A673 (cell line): ENCODE measurements at regions not wholly inside any gene's neighbourhood (a gene's known extent, or its start where the extent isn't known, plus 50 kb on each side); places are given as distances from the start of the nearest gene placed in this dataset.

ENCODE experiments used
- BruUV-seq: library from RNA; stranded (reverse); fragments of 400-500 nt; replicated peaks from 2 replicates; lab custom pipeline; 2021; lab: Mats Ljungman, UMichigan
- CTCF ChIA-PET: fragments of 300-600 bp; sonication (Branson Sonifier 250); formaldehyde crosslinking; loops from one replicate; lab custom pipeline; 2022; ENCODE audit warnings: antibody characterized with exemption; lab: Charles Lee
- POLR2A ChIA-PET: fragments of 300-600 bp; sonication (Branson Sonifier 250); formaldehyde crosslinking; loops from one replicate; lab custom pipeline; 2022; ENCODE audit warnings: antibody characterized with exemption; ENCODE audit not compliant: low non-redundant PET; lab: Charles Lee
- DNase-seq: peaks from one replicate; pipeline ENCODE4 v3.0.0-alpha.2; 2015; ENCODE audit warnings: low spot score
- H3K27ac ChIP-seq: fragments of 200-600 bp; sonication (generic); 2 replicates; pipeline ENCODE4 v1.5.1; 2016; ENCODE audit warnings: mixed run types, low read depth, mild to moderate bottlenecking, mixed read lengths, antibody characterized with exemption, low read length; ENCODE audit not compliant: poor library complexity, severe bottlenecking
- H3K27me3 ChIP-seq: fragments of 200-600 bp; sonication (generic); replicated peaks from 2 replicates; pipeline ENCODE4 v1.6.1; 2017; ENCODE audit warnings: mixed run types, low read depth, mild to moderate bottlenecking, mixed read lengths, antibody characterized with exemption, low read length; ENCODE audit not compliant: insufficient read depth, poor library complexity
- H3K36me3 ChIP-seq: fragments of 200-600 bp; sonication (generic); 2 replicates; pipeline ENCODE4 v1.6.1; 2016; ENCODE audit warnings: mixed run types, mild to moderate bottlenecking, mixed read lengths, antibody characterized with exemption, low read length; ENCODE audit not compliant: insufficient read depth, poor library complexity, severe bottlenecking
- H3K4me1 ChIP-seq: fragments of 200-600 bp; sonication (generic); 2 replicates; pipeline ENCODE4 v1.6.1; 2017; ENCODE audit warnings: mixed run types, mild to moderate bottlenecking, mixed read lengths, antibody characterized with exemption, low read length; ENCODE audit not compliant: insufficient read depth, poor library complexity, severe bottlenecking
- H3K4me3 ChIP-seq: fragments of 200-600 bp; sonication (generic); 2 replicates; pipeline ENCODE4 v1.5.1; 2016; ENCODE audit warnings: low read depth, mixed run types, mild to moderate bottlenecking, mixed read lengths, low read length; ENCODE audit not compliant: poor library complexity, severe bottlenecking
- H3K9me3 ChIP-seq: fragments of 200-600 bp; sonication (generic); 2 replicates; pipeline ENCODE4 v1.6.1; 2016; ENCODE audit warnings: mixed run types, low read depth, mild to moderate bottlenecking, mixed read lengths, antibody characterized with exemption, low read length; ENCODE audit not compliant: poor library complexity, severe bottlenecking
- EZH2 ChIP-seq: fragments of 200-600 bp; sonication (generic); IDR thresholded peaks from 2 replicates; pipeline ENCODE4 v1.6.1; 2017; ENCODE audit warnings: borderline replicate concordance, low read depth, mild to moderate bottlenecking, mixed read lengths, antibody characterized with exemption, low read length; ENCODE audit not compliant: poor library complexity, severe bottlenecking
- intact Hi-C: fragments of 100-400 bp; cut with micrococcal nuclease; formaldehyde crosslinking; loops from one replicate; pipeline ENCODE4 v1.10.0; 2022; ENCODE audit not compliant: unreplicated experiment
- TF ChIP-seq, protein P1 (sequence below): fragments of 300-800, 200-600 bp; sonication (generic); conservative IDR thresholded peaks from 2 replicates; pipeline ENCODE4 v1.5.1; 2017; ENCODE audit warnings: low read depth, mild to moderate bottlenecking, antibody characterized with exemption, low read length, moderate library complexity, mixed read lengths

DNA sequence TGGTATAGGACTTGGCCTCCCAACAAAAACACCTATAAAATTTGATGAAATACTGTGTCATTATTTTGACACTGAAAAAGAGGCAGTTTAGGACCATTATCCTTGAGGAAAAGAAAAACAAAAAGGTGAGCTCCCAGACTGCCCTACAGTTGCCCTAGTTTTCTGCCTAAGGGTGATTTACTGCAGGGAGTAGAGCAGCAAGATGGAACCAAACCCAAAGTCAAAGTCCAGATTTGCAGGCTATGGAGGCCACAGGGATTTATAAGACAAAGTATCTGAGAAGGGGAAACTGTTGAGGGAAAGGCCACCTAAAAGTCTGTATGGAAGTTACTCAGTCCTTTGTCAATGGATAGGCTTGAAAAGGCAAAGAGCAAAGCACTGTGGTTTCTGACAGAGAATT lies 112.4 kb upstream of the TRPC4 start:
- Histone ChIP-seq H3K36me3 (no peaks in the 10 kb centered on the region), H3K4me3 (peak overlapping the region; percentile 44), H3K27me3 (no peaks in the 10 kb centered on the region), H3K27ac (peak overlapping the region; percentile 88), H3K4me1 (peaks cover 19% of the 10 kb centered on the region), H3K9me3 (no peaks in the 10 kb centered on the region)
- BruUV-seq: no TSS peak
- ChIA-PET CTCF (no interaction called here), POLR2A (no interaction called here)
- TF ChIP-seq, protein P1, sequence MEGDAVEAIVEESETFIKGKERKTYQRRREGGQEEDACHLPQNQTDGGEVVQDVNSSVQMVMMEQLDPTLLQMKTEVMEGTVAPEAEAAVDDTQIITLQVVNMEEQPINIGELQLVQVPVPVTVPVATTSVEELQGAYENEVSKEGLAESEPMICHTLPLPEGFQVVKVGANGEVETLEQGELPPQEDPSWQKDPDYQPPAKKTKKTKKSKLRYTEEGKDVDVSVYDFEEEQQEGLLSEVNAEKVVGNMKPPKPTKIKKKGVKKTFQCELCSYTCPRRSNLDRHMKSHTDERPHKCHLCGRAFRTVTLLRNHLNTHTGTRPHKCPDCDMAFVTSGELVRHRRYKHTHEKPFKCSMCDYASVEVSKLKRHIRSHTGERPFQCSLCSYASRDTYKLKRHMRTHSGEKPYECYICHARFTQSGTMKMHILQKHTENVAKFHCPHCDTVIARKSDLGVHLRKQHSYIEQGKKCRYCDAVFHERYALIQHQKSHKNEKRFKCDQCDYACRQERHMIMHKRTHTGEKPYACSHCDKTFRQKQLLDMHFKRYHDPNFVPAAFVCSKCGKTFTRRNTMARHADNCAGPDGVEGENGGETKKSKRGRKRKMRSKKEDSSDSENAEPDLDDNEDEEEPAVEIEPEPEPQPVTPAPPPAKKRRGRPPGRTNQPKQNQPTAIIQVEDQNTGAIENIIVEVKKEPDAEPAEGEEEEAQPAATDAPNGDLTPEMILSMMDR: no peak
- no peak for TF ChIP-seq EZH2
- no peak for DNase-seq
- intact Hi-C loops: no loop called here

DNA sequence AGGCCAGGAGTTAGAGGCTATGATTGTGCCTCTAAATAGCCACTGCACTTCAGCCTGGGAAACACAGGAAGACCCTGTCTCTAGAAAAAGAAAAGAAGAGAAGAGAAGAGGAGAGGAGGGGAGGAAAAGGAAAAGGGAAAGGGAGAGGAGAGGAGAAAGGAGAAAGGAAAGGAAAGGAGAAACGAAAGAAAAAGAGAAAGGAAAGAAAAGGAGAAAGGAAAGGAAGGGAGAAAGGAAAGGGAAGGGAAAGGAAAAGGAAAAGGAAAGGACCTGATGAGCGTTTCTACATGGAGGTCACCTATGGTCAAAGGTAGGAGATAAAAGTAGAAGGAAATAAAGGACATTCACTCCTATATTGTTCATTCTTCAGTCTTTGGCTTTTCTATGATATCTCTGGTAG lies 109.1 kb upstream of the TRPC4 start:
- no peaks in the 10 kb centered on the region for H3K27me3 ChIP-seq
- no peak for DNase-seq
- intact Hi-C loops: no loop called here
- no peak overlapping the region for H3K27ac ChIP-seq
- peaks cover 12% of the 10 kb centered on the region for H3K4me1 ChIP-seq
- H3K9me3 ChIP-seq: no peaks in the 10 kb centered on the region
- BruUV-seq: no TSS peak
- CTCF ChIA-PET: no interaction called here
- peak overlapping the region; percentile 0 for H3K4me3 ChIP-seq
- TF ChIP-seq EZH2: no peak
- TF ChIP-seq, protein P1: no peak
- H3K36me3 ChIP-seq: no peaks in the 10 kb centered on the region
- POLR2A ChIA-PET: no interaction called here

DNA sequence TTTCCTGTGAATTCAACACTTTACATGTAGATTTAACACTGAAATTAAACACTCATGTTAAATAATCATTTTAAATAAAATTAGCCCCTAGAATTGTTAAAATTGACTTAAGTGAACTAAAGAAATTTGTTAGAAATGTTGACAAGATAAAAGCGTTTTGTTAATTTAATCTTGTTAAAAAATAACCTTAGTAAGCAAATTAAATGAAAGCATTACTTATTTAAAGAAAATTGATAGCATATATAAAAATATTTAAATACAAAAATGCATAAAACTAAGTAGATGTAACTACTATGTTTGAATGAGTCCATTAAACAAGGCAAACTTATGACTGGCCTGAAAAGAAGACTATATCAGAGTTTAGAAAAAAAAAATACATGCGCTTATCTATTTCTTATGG lies 99.0 kb upstream of the TRPC4 start:
- TF ChIP-seq EZH2: no peak
- TF ChIP-seq, protein P1: no peak
- H3K27ac ChIP-seq: no peak overlapping the region
- no peaks in the 10 kb centered on the region for H3K9me3 ChIP-seq
- ChIA-PET POLR2A (no interaction called here), CTCF (no interaction called here)
- no peaks in the 10 kb centered on the region for H3K4me1 ChIP-seq
- H3K27me3 ChIP-seq: no peaks in the 10 kb centered on the region
- no peak overlapping the region for H3K4me3 ChIP-seq
- intact Hi-C loops: no loop called here
- peaks cover 18% of the 10 kb centered on the region for H3K36me3 ChIP-seq
- BruUV-seq: no TSS peak
- DNase-seq: no peak
